Endothelial cell of umbilical vein (primary cell): ENCODE measurements at regions not wholly inside any gene's neighbourhood (a gene's known extent, or its start where the extent isn't known, plus 50 kb on each side); places are given as distances from the start of the nearest gene placed in this dataset.

ENCODE experiments used
- BruUV-seq: library from RNA; stranded (reverse); fragments of 400-500 nt; replicated peaks from 2 replicates; lab custom pipeline; 2021; lab: Mats Ljungman, UMichigan
- CTCF ChIA-PET: fragments of 300-600, 350-600 bp; sonication (Branson Sonifier 250); formaldehyde crosslinking; loops from one replicate; lab custom pipeline; 2021; ENCODE audit warnings: antibody characterized with exemption, inconsistent platforms; lab: Charles Lee
- POLR2A ChIA-PET: fragments of 300-600, 350-600 bp; sonication (Branson Sonifier 250); formaldehyde crosslinking; loops from one replicate; lab custom pipeline; 2021; ENCODE audit warnings: antibody characterized with exemption, inconsistent platforms; lab: Charles Lee
- DNase-seq: peaks from one replicate; pipeline ENCODE4 v3.0.0-alpha.2; 2011; ENCODE audit warnings: low read depth, low spot score
- FAIRE-seq: peaks from 2 replicates; lab custom pipeline; 2011; peaks lifted over from hg19 to GRCh38; lab: Jason Lieb, UNC
- H2AFZ ChIP-seq: 2 replicates; pipeline ENCODE4 v1.6.0; 2012; ENCODE audit warnings: low read depth, low read length, control low read depth, inconsistent platforms
- H3K27ac ChIP-seq: 2 replicates; pipeline ENCODE4 v1.5.1; 2011; ENCODE audit warnings: low read depth, mild to moderate bottlenecking, control low read depth, low read length, moderate library complexity; ENCODE audit not compliant: insufficient read depth
- H3K27me3 ChIP-seq, 2 experiments: 2 replicates each; pipeline versions ENCODE4 v1.6.0 to v1.6.1; 2011; ENCODE audit warnings: low read length in 2 of 2, mixed read lengths in 1 of 2; ENCODE audit not compliant: control insufficient read depth in 2 of 2, insufficient read depth in 2 of 2
- H3K36me3 ChIP-seq, 2 experiments: 2 replicates in 1 of 2; 3 replicates in 1 of 2; pipeline ENCODE4 v1.5.1; 2011; ENCODE audit warnings: low read length in 2 of 2, mild to moderate bottlenecking in 1 of 2, moderate library complexity in 1 of 2; ENCODE audit not compliant: control insufficient read depth in 2 of 2, insufficient read depth in 2 of 2; ENCODE audit errors: extremely low read depth in 1 of 2
- H3K4me1 ChIP-seq: 3 replicates; pipeline ENCODE4 v1.5.1; 2011; ENCODE audit warnings: mild to moderate bottlenecking, low read length; ENCODE audit not compliant: control insufficient read depth, insufficient read depth; ENCODE audit errors: extremely low read depth
- H3K4me2 ChIP-seq: 2 replicates; pipeline ENCODE4 v1.6.1; 2011; ENCODE audit warnings: low read length, control low read depth, mixed read lengths; ENCODE audit not compliant: insufficient read depth
- H3K4me3 ChIP-seq, 3 experiments: fragments of 200-600 bp in 1 of 3; sonication (generic), shearing (Covaris generic) in 1 of 3; replicated peaks in 1 of 3; 2 replicates each; pipeline ENCODE4 v1.5.1; 2011 to 2016; ENCODE audit warnings: control low read depth in 3 of 3, low read length in 3 of 3, mild to moderate bottlenecking in 2 of 3, inconsistent platforms in 1 of 3, low read depth in 1 of 3, moderate library complexity in 1 of 3; ENCODE audit not compliant: insufficient read depth in 1 of 3
- H3K79me2 ChIP-seq: 2 replicates; pipeline ENCODE4 v1.6.0; 2012; ENCODE audit warnings: low read length, inconsistent platforms; ENCODE audit not compliant: control insufficient read depth, insufficient read depth
- H3K9ac ChIP-seq: replicated peaks from 2 replicates; pipeline ENCODE3; 2011; ENCODE audit warnings: low read length, control low read depth; ENCODE audit not compliant: insufficient read depth; ENCODE audit errors: extremely low read depth
- H3K9me1 ChIP-seq: replicated peaks from 3 replicates; pipeline ENCODE4 v1.6.0; 2011; ENCODE audit warnings: mild to moderate bottlenecking, low read length; ENCODE audit not compliant: control insufficient read depth, insufficient read depth; ENCODE audit errors: extremely low read depth
- H3K9me3 ChIP-seq: replicated peaks from 2 replicates; pipeline ENCODE4 v1.5.1; 2012; ENCODE audit warnings: low read length, inconsistent platforms; ENCODE audit not compliant: control insufficient read depth, insufficient read depth
- H4K20me1 ChIP-seq: replicated peaks from 2 replicates; pipeline ENCODE3; 2011; ENCODE audit warnings: mild to moderate bottlenecking, low read length; ENCODE audit not compliant: control insufficient read depth, insufficient read depth; ENCODE audit errors: extremely low read depth
- EZH2 ChIP-seq: IDR thresholded peaks from 2 replicates; pipeline ENCODE4 v1.6.1; 2012; ENCODE audit warnings: borderline replicate concordance, low read depth, mild to moderate bottlenecking, moderate library complexity, low read length, inconsistent platforms; ENCODE audit not compliant: severe bottlenecking
- FOS ChIP-seq: IDR thresholded peaks from 2 replicates; pipeline ENCODE4 v1.6.1; 2011; ENCODE audit warnings: mild to moderate bottlenecking, low read length, moderate library complexity, borderline replicate concordance; ENCODE audit not compliant: insufficient read depth
- GATA2 ChIP-seq: IDR thresholded peaks from 2 replicates; pipeline ENCODE4 v1.7.0; 2011; ENCODE audit warnings: low read depth, mild to moderate bottlenecking, moderate library complexity, mixed read lengths, low read length; ENCODE audit not compliant: insufficient read length, insufficient read depth
- JUN ChIP-seq: IDR thresholded peaks from 2 replicates; pipeline ENCODE4 v1.6.1; 2011; ENCODE audit warnings: borderline replicate concordance, low read depth; ENCODE audit not compliant: insufficient read length, insufficient read depth
- MYC ChIP-seq: IDR thresholded peaks from one replicate; pipeline ENCODE4 v1.6.1; 2011; ENCODE audit warnings: mild to moderate bottlenecking, low read depth, low read length
- POLR2A ChIP-seq: IDR thresholded peaks from 2 replicates; pipeline ENCODE4 v1.6.1; 2012; ENCODE audit warnings: low read depth, mild to moderate bottlenecking, control low read depth, low read length
- POLR2AphosphoS5 ChIP-seq: IDR thresholded peaks from 2 replicates; pipeline ENCODE4 v1.6.1; 2012; ENCODE audit warnings: low read depth, mild to moderate bottlenecking, control low read depth, low read length, moderate library complexity; ENCODE audit not compliant: insufficient read depth
- dilution Hi-C: fragments of 300-500 bp; cut with MboI; formaldehyde crosslinking; loops from one replicate; pipeline ENCODE4 v1.15.0; 2019; ENCODE audit warnings: low sequenced_read_pairs; ENCODE audit not compliant: extremely low pct_ligation_motif_present
- intact Hi-C: fragments of 100-400 bp; cut with micrococcal nuclease; formaldehyde crosslinking; loops from one replicate; pipeline ENCODE4 v1.10.0; 2022
- TF ChIP-seq, protein P1 (sequence below): IDR thresholded peaks from 2 replicates; pipeline ENCODE4 v1.6.1; 2011; ENCODE audit not compliant: insufficient read depth, insufficient read length
- TF ChIP-seq, protein P2 (sequence below), 2 donors: IDR thresholded peaks; 1 replicate in 1 of 2; 2 replicates in 1 of 2; pipeline ENCODE4 v1.5.1; 2011; ENCODE audit warnings: low read length in 2 of 2, mild to moderate bottlenecking in 2 of 2, moderate library complexity in 2 of 2, control low read depth in 1 of 2, inconsistent platforms in 1 of 2, low read depth in 1 of 2; ENCODE audit not compliant: insufficient read depth in 1 of 2; ENCODE audit errors: extremely low read depth in 1 of 2

DNA sequence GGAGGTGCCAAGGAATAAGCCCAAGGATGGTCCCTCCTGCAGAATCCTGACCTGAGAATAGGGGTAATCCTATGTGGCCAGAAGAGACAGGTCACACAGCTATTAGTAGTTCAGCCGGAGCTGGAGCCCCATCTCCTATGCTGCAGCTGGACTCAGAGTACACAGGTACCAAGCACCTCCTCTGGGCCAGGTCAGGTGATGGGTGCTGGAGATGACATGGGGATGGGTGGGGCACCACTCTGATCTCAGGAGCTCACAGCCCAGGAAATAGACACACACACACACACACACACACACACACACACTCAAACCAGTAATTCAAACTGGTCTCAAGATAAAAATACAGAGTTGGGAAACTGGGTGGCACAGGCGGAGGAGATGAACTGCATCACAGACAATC lies 54.2 kb upstream of the SSBP3 start:
- dilution Hi-C loops (no loop called here), intact Hi-C loops (no loop called here)
- H3K9me3 ChIP-seq: no peaks in the 10 kb centered on the region
- TF ChIP-seq, protein P1, sequence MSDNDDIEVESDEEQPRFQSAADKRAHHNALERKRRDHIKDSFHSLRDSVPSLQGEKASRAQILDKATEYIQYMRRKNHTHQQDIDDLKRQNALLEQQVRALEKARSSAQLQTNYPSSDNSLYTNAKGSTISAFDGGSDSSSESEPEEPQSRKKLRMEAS: no peak
- no peak for TF ChIP-seq FOS
- TF ChIP-seq GATA2: no peak
- no peak for TF ChIP-seq EZH2
- TF ChIP-seq, protein P2, sequence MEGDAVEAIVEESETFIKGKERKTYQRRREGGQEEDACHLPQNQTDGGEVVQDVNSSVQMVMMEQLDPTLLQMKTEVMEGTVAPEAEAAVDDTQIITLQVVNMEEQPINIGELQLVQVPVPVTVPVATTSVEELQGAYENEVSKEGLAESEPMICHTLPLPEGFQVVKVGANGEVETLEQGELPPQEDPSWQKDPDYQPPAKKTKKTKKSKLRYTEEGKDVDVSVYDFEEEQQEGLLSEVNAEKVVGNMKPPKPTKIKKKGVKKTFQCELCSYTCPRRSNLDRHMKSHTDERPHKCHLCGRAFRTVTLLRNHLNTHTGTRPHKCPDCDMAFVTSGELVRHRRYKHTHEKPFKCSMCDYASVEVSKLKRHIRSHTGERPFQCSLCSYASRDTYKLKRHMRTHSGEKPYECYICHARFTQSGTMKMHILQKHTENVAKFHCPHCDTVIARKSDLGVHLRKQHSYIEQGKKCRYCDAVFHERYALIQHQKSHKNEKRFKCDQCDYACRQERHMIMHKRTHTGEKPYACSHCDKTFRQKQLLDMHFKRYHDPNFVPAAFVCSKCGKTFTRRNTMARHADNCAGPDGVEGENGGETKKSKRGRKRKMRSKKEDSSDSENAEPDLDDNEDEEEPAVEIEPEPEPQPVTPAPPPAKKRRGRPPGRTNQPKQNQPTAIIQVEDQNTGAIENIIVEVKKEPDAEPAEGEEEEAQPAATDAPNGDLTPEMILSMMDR (IDR thresholded peaks at IDR 0.05; ENCODE audit: extremely low read depth in 1 of 2, insufficient read depth in 1 of 2, low read depth in 1 of 2, low read length in 2 of 2): no peak
- TF ChIP-seq MYC: no peak
- no peak for TF ChIP-seq JUN
- TF ChIP-seq POLR2AphosphoS5: no peak
- TF ChIP-seq POLR2A: no peak
- no TSS peak for BruUV-seq
- H2AFZ ChIP-seq: no peak overlapping the region
- H3K9me1 ChIP-seq: no peaks in the 10 kb centered on the region
- DNase-seq: no peak
- no peaks in the 10 kb centered on the region for H3K36me3 ChIP-seq
- no peaks in the 10 kb centered on the region for H3K27me3 ChIP-seq
- no peak overlapping the region for H3K9ac ChIP-seq
- H4K20me1 ChIP-seq: no peaks in the 10 kb centered on the region
- no peak overlapping the region for H3K27ac ChIP-seq
- CTCF ChIA-PET: interaction anchor here (1.0 kb wide), 1 partner anchor 20 kb away, joined by 3 read pairs; no protein-coding TSS in a partner anchor
- no peak for FAIRE-seq
- H3K4me3 ChIP-seq: no peak overlapping the region
- H3K4me2 ChIP-seq: no peak overlapping the region
- H3K79me2 ChIP-seq: no peaks in the 10 kb centered on the region
- H3K4me1 ChIP-seq: peaks cover 34% of the 10 kb centered on the region
- POLR2A ChIA-PET: no interaction called here
